ENCODE measurements at regions not wholly inside any gene's neighbourhood (a gene's known extent, or its start where the extent isn't known, plus 50 kb on each side); places are given as distances from the start of the nearest gene placed in this dataset.

DNA sequence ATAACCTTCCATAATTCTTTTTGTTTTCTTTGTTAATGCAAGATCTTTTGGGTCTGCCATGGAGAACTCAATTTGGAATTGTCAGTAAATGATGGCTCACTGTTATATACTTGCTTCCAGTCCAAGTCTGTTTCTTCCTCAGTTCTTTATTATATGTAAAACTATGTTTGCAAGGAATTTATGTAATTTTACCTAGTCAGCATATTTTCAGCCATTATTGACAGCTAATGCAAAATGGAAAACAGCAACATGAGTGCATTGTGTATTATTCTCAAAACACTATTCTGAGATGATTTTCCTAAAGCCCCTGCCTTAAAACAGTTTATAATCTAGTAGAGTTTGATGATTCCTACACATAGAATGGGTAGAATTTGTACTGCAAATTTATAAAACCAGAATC lies 167.5 kb downstream of the TANC2 start:
- intact Hi-C loops (cut with DNase I; ENCODE audit: low total_unique reads) = no loop called here
- no peaks in the 10 kb centered on the region for H3K27me3 ChIP-seq
- no peaks in the 10 kb centered on the region for H3K9me3 ChIP-seq
- H3K4me3 ChIP-seq = no peak overlapping the region
- DNase-seq = no peak
- no peak overlapping the region for H3K27ac ChIP-seq
- H3K36me3 ChIP-seq = no peaks in the 10 kb centered on the region
- H3K4me1 ChIP-seq = no peaks in the 10 kb centered on the region
- TF ChIP-seq, protein P1, sequence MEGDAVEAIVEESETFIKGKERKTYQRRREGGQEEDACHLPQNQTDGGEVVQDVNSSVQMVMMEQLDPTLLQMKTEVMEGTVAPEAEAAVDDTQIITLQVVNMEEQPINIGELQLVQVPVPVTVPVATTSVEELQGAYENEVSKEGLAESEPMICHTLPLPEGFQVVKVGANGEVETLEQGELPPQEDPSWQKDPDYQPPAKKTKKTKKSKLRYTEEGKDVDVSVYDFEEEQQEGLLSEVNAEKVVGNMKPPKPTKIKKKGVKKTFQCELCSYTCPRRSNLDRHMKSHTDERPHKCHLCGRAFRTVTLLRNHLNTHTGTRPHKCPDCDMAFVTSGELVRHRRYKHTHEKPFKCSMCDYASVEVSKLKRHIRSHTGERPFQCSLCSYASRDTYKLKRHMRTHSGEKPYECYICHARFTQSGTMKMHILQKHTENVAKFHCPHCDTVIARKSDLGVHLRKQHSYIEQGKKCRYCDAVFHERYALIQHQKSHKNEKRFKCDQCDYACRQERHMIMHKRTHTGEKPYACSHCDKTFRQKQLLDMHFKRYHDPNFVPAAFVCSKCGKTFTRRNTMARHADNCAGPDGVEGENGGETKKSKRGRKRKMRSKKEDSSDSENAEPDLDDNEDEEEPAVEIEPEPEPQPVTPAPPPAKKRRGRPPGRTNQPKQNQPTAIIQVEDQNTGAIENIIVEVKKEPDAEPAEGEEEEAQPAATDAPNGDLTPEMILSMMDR (IDR thresholded peaks at IDR 0.05) = no peak

DNA sequence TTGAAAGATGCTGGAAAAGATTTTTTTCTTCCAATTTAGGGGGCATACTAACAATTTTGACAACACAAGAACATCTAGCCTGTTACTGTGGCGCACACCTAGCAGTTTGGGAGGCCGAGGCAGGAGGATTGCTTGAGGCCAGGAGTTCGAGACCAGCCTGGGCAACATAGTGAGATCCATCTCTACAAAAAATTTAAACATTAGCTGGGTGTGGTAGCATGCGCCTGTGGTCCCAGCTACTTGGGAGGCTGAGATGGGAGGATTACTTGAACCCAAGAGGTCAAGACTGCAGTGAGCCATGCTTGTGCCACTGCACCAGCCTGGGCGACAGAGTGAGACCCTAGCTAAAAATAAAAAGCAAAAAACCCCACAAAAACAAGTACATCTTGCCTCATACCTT lies 168.8 kb downstream of the TANC2 start:
- TF ChIP-seq, protein P1 (IDR thresholded peaks at IDR 0.05) = no peak
- DNase-seq = no peak
- H3K9me3 ChIP-seq = no peaks in the 10 kb centered on the region
- H3K4me3 ChIP-seq = no peak overlapping the region
- H3K27me3 ChIP-seq = no peaks in the 10 kb centered on the region
- H3K4me1 ChIP-seq = no peaks in the 10 kb centered on the region
- H3K27ac ChIP-seq = no peak overlapping the region
- H3K36me3 ChIP-seq = no peaks in the 10 kb centered on the region
- intact Hi-C loops (cut with DNase I; ENCODE audit: low total_unique reads) = no loop called here

DNA sequence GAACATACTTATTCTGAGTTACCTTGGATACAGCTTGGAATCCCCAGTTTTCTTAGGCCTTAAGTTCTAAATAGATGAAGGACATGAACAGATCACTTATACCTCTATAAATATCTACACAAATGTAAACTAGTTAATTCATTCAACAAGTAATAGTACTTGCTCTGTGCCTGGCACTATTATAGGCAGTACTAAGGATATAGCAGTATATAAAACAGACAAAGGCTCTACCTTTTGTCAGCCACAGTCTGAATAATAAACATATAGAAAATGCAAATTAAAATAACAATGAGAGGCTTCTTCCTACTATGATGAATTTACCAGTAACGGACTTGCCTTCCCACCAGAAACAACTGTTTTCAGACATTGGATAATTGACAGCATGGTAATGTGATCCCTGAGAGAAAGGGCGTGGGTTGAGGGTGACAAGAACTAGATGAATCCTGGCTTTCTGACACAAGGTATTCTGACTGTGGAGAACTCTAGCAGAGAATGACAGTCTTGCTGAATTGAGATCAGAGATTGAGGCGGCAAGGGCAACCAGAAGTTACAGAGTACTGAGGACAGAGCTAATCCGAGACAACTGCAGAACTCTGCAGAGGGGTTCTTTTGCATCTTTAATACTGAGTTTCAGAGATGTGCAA lies 170.5 kb downstream of the TANC2 start:
- H3K4me1 ChIP-seq = no peaks in the 10 kb centered on the region
- H3K27ac ChIP-seq = no peak overlapping the region
- no peak for DNase-seq
- H3K9me3 ChIP-seq = no peaks in the 10 kb centered on the region
- TF ChIP-seq, protein P1 (IDR thresholded peaks at IDR 0.05) = no peak
- H3K27me3 ChIP-seq = no peaks in the 10 kb centered on the region
- intact Hi-C loops (cut with DNase I; ENCODE audit: low total_unique reads) = no loop called here
- H3K4me3 ChIP-seq = no peak overlapping the region
- no peaks in the 10 kb centered on the region for H3K36me3 ChIP-seq

DNA sequence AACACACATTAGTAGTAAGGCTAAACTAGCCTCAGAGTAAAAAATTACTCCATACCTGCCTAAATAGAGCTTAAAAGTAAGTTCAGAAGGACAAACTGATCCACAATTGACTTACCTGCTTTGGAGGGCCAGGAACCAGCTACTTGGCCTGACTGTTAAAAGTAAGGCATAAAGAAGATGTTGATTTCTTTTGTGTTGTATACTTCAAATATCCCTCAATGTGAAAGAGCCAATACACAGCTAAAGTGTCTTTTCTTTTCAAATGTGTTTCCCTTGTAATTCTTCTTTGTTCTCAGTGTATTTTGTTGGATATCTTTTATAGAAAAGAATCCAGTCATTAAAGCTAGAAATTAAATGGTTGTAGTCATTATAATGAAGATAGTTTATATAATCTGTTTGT lies 171.1 kb downstream of the TANC2 start:
- intact Hi-C loops (cut with DNase I; ENCODE audit: low total_unique reads) = no loop called here
- TF ChIP-seq, protein P1 (IDR thresholded peaks at IDR 0.05) = no peak
- H3K36me3 ChIP-seq = no peaks in the 10 kb centered on the region
- no peak overlapping the region for H3K27ac ChIP-seq
- no peak for DNase-seq
- no peaks in the 10 kb centered on the region for H3K27me3 ChIP-seq
- H3K9me3 ChIP-seq = no peaks in the 10 kb centered on the region
- no peak overlapping the region for H3K4me3 ChIP-seq
- no peaks in the 10 kb centered on the region for H3K4me1 ChIP-seq

DNA sequence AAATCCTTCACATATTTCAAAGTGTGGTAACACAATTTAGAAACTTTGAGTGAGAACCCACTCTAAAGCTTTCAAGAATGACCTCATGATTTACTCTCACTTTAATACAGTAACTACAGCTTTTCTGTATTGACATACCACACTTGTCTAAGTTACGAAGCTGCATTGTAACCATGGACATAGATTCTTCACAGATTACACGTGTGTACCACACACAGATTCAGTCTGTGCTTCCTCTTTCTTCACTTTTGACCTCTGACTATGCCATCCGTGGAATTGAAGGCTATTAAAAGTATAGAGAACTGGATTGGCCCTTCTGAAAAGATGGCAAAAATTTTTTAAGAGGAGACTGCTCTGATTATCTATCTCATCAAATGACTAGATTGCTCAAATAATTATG lies 172.7 kb downstream of the TANC2 start:
- DNase-seq = no peak
- Histone ChIP-seq H3K27ac (no peak overlapping the region), H3K36me3 (no peaks in the 10 kb centered on the region), H3K27me3 (no peaks in the 10 kb centered on the region), H3K9me3 (no peaks in the 10 kb centered on the region), H3K4me1 (no peaks in the 10 kb centered on the region), H3K4me3 (no peak overlapping the region)
- intact Hi-C loops (cut with DNase I; ENCODE audit: low total_unique reads) = no loop called here
- TF ChIP-seq, protein P1 (IDR thresholded peaks at IDR 0.05) = no peak

DNA sequence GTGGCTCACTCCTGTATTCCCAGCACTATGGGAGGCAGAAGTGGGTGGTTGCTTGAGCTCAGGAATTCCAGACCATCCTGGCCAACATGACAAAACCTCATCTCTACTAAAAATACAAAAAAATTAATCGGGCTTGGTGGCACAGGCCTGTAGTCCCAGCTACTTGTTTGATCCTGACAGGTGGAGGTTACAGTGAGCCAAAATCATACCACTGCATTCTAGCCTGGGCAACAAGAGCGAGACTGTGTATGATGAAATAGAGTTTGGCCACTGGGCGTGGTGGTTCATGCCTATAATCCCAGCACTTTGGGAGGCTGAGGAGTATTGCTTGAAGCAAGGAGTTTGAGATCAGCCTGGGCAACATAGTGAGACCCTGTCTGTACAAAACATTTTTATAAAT lies 173.3 kb downstream of the TANC2 start:
- Histone ChIP-seq H3K4me3 (no peak overlapping the region), H3K27ac (no peak overlapping the region), H3K36me3 (no peaks in the 10 kb centered on the region), H3K4me1 (no peaks in the 10 kb centered on the region), H3K27me3 (no peaks in the 10 kb centered on the region), H3K9me3 (no peaks in the 10 kb centered on the region)
- intact Hi-C loops (cut with DNase I; ENCODE audit: low total_unique reads) = no loop called here
- TF ChIP-seq, protein P1 (IDR thresholded peaks at IDR 0.05) = no peak
- DNase-seq = no peak

Measured in tibial artery (tissue), 4 donors.